ENCODE measurements at regions not wholly inside any gene's neighbourhood (a gene's known extent, or its start where the extent isn't known, plus 50 kb on each side); places are given as distances from the start of the nearest gene placed in this dataset.
"Not testable (repeated sequence)": the region's sequence is repeated elsewhere in the genome, so short reads cannot be mapped to it uniquely, and the experiment has no call there.

- H3K9ac ChIP-seq (ENCODE audit: low read depth, low read length), result no peak overlapping the region
- no peaks in the 10 kb centered on the region for H3K36me3 ChIP-seq (ENCODE audit: insufficient read depth, low read length)
- 93% methylated on average over 3 of the region's 3 CpGs for WGBS
- H3K27me3 ChIP-seq (ENCODE audit: insufficient read depth, low read length), result no peaks in the 10 kb centered on the region
- no peak overlapping the region for H3K27ac ChIP-seq (ENCODE audit: low read depth, low read length)
- no peak overlapping the region for H3K4me3 ChIP-seq (ENCODE audit: low read length)
- peaks cover 7% of the 10 kb centered on the region; the same call in 1 of the 2 replicates for H3K9me3 ChIP-seq (ENCODE audit: insufficient read depth, low read depth, low read length)
- H3K4me1 ChIP-seq (ENCODE audit: insufficient read depth, low read length), result no peaks in the 10 kb centered on the region
Observed at GRCh38 chr14:103233328-103233727, 100.7 kb upstream of the EIF5 start.

GRCh38 chr14:103234826-103235225 lies 99.2 kb upstream of the EIF5 start:
- H3K9me3 ChIP-seq (ENCODE audit: insufficient read depth, low read depth, low read length), result peaks cover 16% of the 10 kb centered on the region
- H3K9ac ChIP-seq (ENCODE audit: low read depth, low read length); H3K4me1 ChIP-seq (ENCODE audit: insufficient read depth, low read length); H3K27me3 ChIP-seq (ENCODE audit: insufficient read depth, low read length); H3K4me3 ChIP-seq (ENCODE audit: low read length); H3K36me3 ChIP-seq (ENCODE audit: insufficient read depth, low read length); H3K27ac ChIP-seq (ENCODE audit: low read depth, low read length): not testable (repeated sequence)
- 89% methylated on average over 9 of the region's 9 CpGs for WGBS

- not testable (repeated sequence) for H3K4me3 ChIP-seq (ENCODE audit: low read length); H3K36me3 ChIP-seq (ENCODE audit: insufficient read depth, low read length); H3K27ac ChIP-seq (ENCODE audit: low read depth, low read length); H3K4me1 ChIP-seq (ENCODE audit: insufficient read depth, low read length); H3K9ac ChIP-seq (ENCODE audit: low read depth, low read length); H3K27me3 ChIP-seq (ENCODE audit: insufficient read depth, low read length)
- WGBS, result 77% methylated on average over 5 of the region's 5 CpGs
- peaks cover 18% of the 10 kb centered on the region for H3K9me3 ChIP-seq (ENCODE audit: insufficient read depth, low read depth, low read length)
Observed at GRCh38 chr14:103235506-103235905, 98.5 kb upstream of the EIF5 start.

GRCh38 chr14:103239751-103240150 lies 94.3 kb upstream of the EIF5 start:
- H3K4me3 ChIP-seq (ENCODE audit: low read length), result no peak overlapping the region
- peaks cover 26% of the 10 kb centered on the region for H3K9me3 ChIP-seq (ENCODE audit: insufficient read depth, low read depth, low read length)
- no peaks in the 10 kb centered on the region for H3K4me1 ChIP-seq (ENCODE audit: insufficient read depth, low read length)
- H3K27ac ChIP-seq (ENCODE audit: low read depth, low read length), result no peak overlapping the region
- H3K27me3 ChIP-seq (ENCODE audit: insufficient read depth, low read length), result no peaks in the 10 kb centered on the region
- WGBS, result 93% methylated on average over 6 of the region's 6 CpGs
- no peak overlapping the region for H3K9ac ChIP-seq (ENCODE audit: low read depth, low read length)
- no peaks in the 10 kb centered on the region for H3K36me3 ChIP-seq (ENCODE audit: insufficient read depth, low read length)

- H3K27me3 ChIP-seq (ENCODE audit: insufficient read depth, low read length), result no peaks in the 10 kb centered on the region
- H3K27ac ChIP-seq (ENCODE audit: low read depth, low read length), result no peak overlapping the region
- H3K9me3 ChIP-seq (ENCODE audit: insufficient read depth, low read depth, low read length), result peaks cover 26% of the 10 kb centered on the region
- WGBS, result 94% methylated on average over 8 of the region's 8 CpGs
- 0 out of 2 replicates have a peak, but pooled peaks cover 3% of the 10 kb centered on the region for H3K4me1 ChIP-seq (ENCODE audit: insufficient read depth, low read length)
- H3K9ac ChIP-seq (ENCODE audit: low read depth, low read length), result no peak overlapping the region
- no peaks in the 10 kb centered on the region for H3K36me3 ChIP-seq (ENCODE audit: insufficient read depth, low read length)
- H3K4me3 ChIP-seq (ENCODE audit: low read length), result no peak overlapping the region
Observed at GRCh38 chr14:103241531-103241930, 92.5 kb upstream of the EIF5 start.

- no peaks in the 10 kb centered on the region for H3K27me3 ChIP-seq (ENCODE audit: insufficient read depth, low read length)
- H3K36me3 ChIP-seq (ENCODE audit: insufficient read depth, low read length), result no peaks in the 10 kb centered on the region
- H3K9ac ChIP-seq (ENCODE audit: low read depth, low read length), result no peak overlapping the region
- H3K4me1 ChIP-seq (ENCODE audit: insufficient read depth, low read length), result 0 out of 2 replicates have a peak, but pooled peaks cover 3% of the 10 kb centered on the region
- WGBS, result 92% methylated on average over 7 of the region's 7 CpGs
- peaks cover 16% of the 10 kb centered on the region for H3K9me3 ChIP-seq (ENCODE audit: insufficient read depth, low read depth, low read length)
- no peak overlapping the region for H3K4me3 ChIP-seq (ENCODE audit: low read length)
- H3K27ac ChIP-seq (ENCODE audit: low read depth, low read length), result no peak overlapping the region
Observed at GRCh38 chr14:103243764-103244737, 90.0 kb upstream of the EIF5 start.

- WGBS, result 79% methylated on average over 3 of the region's 3 CpGs
- not testable (repeated sequence) for H3K9me3 ChIP-seq (ENCODE audit: insufficient read depth, low read depth, low read length); H3K27me3 ChIP-seq (ENCODE audit: insufficient read depth, low read length); H3K9ac ChIP-seq (ENCODE audit: low read depth, low read length); H3K4me3 ChIP-seq (ENCODE audit: low read length); H3K4me1 ChIP-seq (ENCODE audit: insufficient read depth, low read length); H3K36me3 ChIP-seq (ENCODE audit: insufficient read depth, low read length); H3K27ac ChIP-seq (ENCODE audit: low read depth, low read length)
Observed at GRCh38 chr14:103245624-103246031, 88.4 kb upstream of the EIF5 start.

GRCh38 chr14:103246070-103246469 lies 88.0 kb upstream of the EIF5 start:
- H3K9me3 ChIP-seq (ENCODE audit: insufficient read depth, low read depth, low read length), result peaks cover 8% of the 10 kb centered on the region
- H3K4me3 ChIP-seq (ENCODE audit: low read length), result no peak overlapping the region
- 88% methylated on average over 1 of the region's 2 CpGs for WGBS
- no peak overlapping the region for H3K9ac ChIP-seq (ENCODE audit: low read depth, low read length)
- 0 out of 2 replicates have a peak, but pooled peaks cover 3% of the 10 kb centered on the region for H3K4me1 ChIP-seq (ENCODE audit: insufficient read depth, low read length)
- no peaks in the 10 kb centered on the region for H3K36me3 ChIP-seq (ENCODE audit: insufficient read depth, low read length)
- no peak overlapping the region for H3K27ac ChIP-seq (ENCODE audit: low read depth, low read length)
- H3K27me3 ChIP-seq (ENCODE audit: insufficient read depth, low read length), result no peaks in the 10 kb centered on the region

GRCh38 chr14:103247169-103247606 lies 86.8 kb upstream of the EIF5 start:
- H3K27ac ChIP-seq (ENCODE audit: low read depth, low read length), result no peak overlapping the region
- H3K9ac ChIP-seq (ENCODE audit: low read depth, low read length), result no peak overlapping the region
- H3K36me3 ChIP-seq (ENCODE audit: insufficient read depth, low read length), result no peaks in the 10 kb centered on the region
- H3K27me3 ChIP-seq (ENCODE audit: insufficient read depth, low read length), result no peaks in the 10 kb centered on the region
- WGBS, result 94% methylated on average over 7 of the region's 7 CpGs
- peaks cover 8% of the 10 kb centered on the region for H3K9me3 ChIP-seq (ENCODE audit: insufficient read depth, low read depth, low read length)
- H3K4me3 ChIP-seq (ENCODE audit: low read length), result no peak overlapping the region
- H3K4me1 ChIP-seq (ENCODE audit: insufficient read depth, low read length), result 0 out of 2 replicates have a peak, but pooled peaks cover 3% of the 10 kb centered on the region

- Histone ChIP-seq H3K36me3 (ENCODE audit: insufficient read depth, low read length) (no peaks in the 10 kb centered on the region), H3K9me3 (ENCODE audit: insufficient read depth, low read depth, low read length) (no peaks in the 10 kb centered on the region), H3K27ac (ENCODE audit: low read depth, low read length) (no peak overlapping the region), H3K9ac (ENCODE audit: low read depth, low read length) (no peak overlapping the region), H3K4me3 (ENCODE audit: low read length) (no peak overlapping the region), H3K27me3 (ENCODE audit: insufficient read depth, low read length) (no peaks in the 10 kb centered on the region), H3K4me1 (ENCODE audit: insufficient read depth, low read length) (0 out of 2 replicates have a peak, but pooled peaks cover 3% of the 10 kb centered on the region)
- 77% methylated on average over 6 of the region's 6 CpGs for WGBS
Observed at GRCh38 chr14:103250181-103250580, 83.9 kb upstream of the EIF5 start.

- 92% methylated on average over 3 of the region's 3 CpGs for WGBS
- no peak overlapping the region for H3K4me3 ChIP-seq (ENCODE audit: low read length)
Observed at GRCh38 chr14:103250874-103251273, 83.2 kb upstream of the EIF5 start.

More at GRCh38 chr14:103250874-103251273, 83.2 kb upstream of the EIF5 start:
- Histone ChIP-seq H3K27ac (ENCODE audit: low read depth, low read length) (no peak overlapping the region), H3K9ac (ENCODE audit: low read depth, low read length) (no peak overlapping the region), H3K4me1 (ENCODE audit: insufficient read depth, low read length) (0 out of 2 replicates have a peak, but pooled peaks cover 3% of the 10 kb centered on the region), H3K36me3 (ENCODE audit: insufficient read depth, low read length) (no peaks in the 10 kb centered on the region), H3K27me3 (ENCODE audit: insufficient read depth, low read length) (no peaks in the 10 kb centered on the region), H3K9me3 (ENCODE audit: insufficient read depth, low read depth, low read length) (no peaks in the 10 kb centered on the region)

Measured in HUES64 (cell line).